HCT116 (cell line): ENCODE measurements at regions not wholly inside any gene's neighbourhood (a gene's known extent, or its start where the extent isn't known, plus 50 kb on each side); places are given as distances from the start of the nearest gene placed in this dataset.

Experiments used
- ATAC-seq: fragments of 200-7000 bp; cut with Tn5 transposase; 2 replicates; pipeline ENCODE4 v1.9.1; 2020; ENCODE audit warnings: mild to moderate bottlenecking, moderate library complexity
- BruUV-seq: library from RNA; stranded (reverse); fragments of 400-500 nt; replicated peaks from 2 replicates; lab custom pipeline; 2021; lab: Mats Ljungman, UMichigan
- CTCF ChIA-PET: fragments of 300-600 bp; sonication (Branson Sonifier 250); formaldehyde crosslinking; loops from one replicate; lab custom pipeline; 2021; ENCODE audit warnings: antibody characterized with exemption; lab: Charles Lee
- POLR2A ChIA-PET: fragments of 300-600, 350-600 bp; sonication (Branson Sonifier 250); formaldehyde crosslinking; loops from one replicate; lab custom pipeline; 2021; ENCODE audit warnings: antibody characterized with exemption; lab: Charles Lee
- RAD21 ChIA-PET, 2 experiments: fragments of 300-600 bp; sonication (Branson Sonifier 250); formaldehyde crosslinking; loops; one replicate each; lab custom pipeline; 2023; ENCODE audit warnings: low total read pairs in 2 of 2; ENCODE audit not compliant: uncharacterized antibody in 2 of 2, unreplicated experiment in 2 of 2, low non-redundant PET in 1 of 2; lab: Charles Lee
- DNase-seq: peaks from one replicate; pipeline ENCODE4 v3.0.0-alpha.2; 2010; ENCODE audit warnings: low read depth, low spot score
- H2AFZ ChIP-seq: fragments of 200-600 bp; shearing (Covaris generic), sonication (generic); 2 replicates; pipeline ENCODE4 v1.6.1; 2017; ENCODE audit warnings: low read depth, mixed run types, mixed read lengths, antibody characterized with exemption, low read length; ENCODE audit not compliant: poor library complexity, severe bottlenecking
- H3K27ac ChIP-seq: 2 replicates; pipeline ENCODE4 v1.5.1; 2012; ENCODE audit warnings: low read depth, low read length
- H3K27me3 ChIP-seq: fragments of 200-600 bp; sonication (generic); 2 replicates; pipeline ENCODE4 v1.6.1; 2016; ENCODE audit warnings: mixed run types, low read length, mixed read lengths; ENCODE audit not compliant: insufficient read depth
- H3K36me3 ChIP-seq, 2 experiments: fragments of 200-500 bp in 1 of 2; fragments of 200-600 bp in 1 of 2; sonication (Bioruptor generic) in 1 of 2; sonication (generic) in 1 of 2; 2 replicates each; pipeline versions ENCODE4 v1.5.1 to v1.6.1; 2014 to 2016; ENCODE audit warnings: low read length in 2 of 2, inconsistent platforms in 1 of 2, mixed read lengths in 1 of 2, mixed run types in 1 of 2; ENCODE audit not compliant: insufficient read depth in 2 of 2, control insufficient read depth in 1 of 2
- H3K4me1 ChIP-seq, 2 experiments: fragments of 200-600 bp in 1 of 2; sonication (generic) in 1 of 2; 2 replicates each; pipeline versions ENCODE4 v1.5.1 to v1.6.1; 2012 to 2017; ENCODE audit warnings: low read length in 2 of 2, inconsistent platforms in 1 of 2, mild to moderate bottlenecking in 1 of 2, mixed read lengths in 1 of 2, mixed run types in 1 of 2, moderate library complexity in 1 of 2; ENCODE audit not compliant: insufficient read depth in 2 of 2, control insufficient read depth in 1 of 2
- H3K4me2 ChIP-seq: fragments of 200-600 bp; sonication (generic); 2 replicates; pipeline ENCODE4 v1.6.1; 2017; ENCODE audit warnings: mixed run types, low read length, mixed read lengths
- H3K4me3 ChIP-seq, 2 experiments: fragments of 200-600 bp in 1 of 2; sonication (generic) in 1 of 2; replicated peaks in 1 of 2; 2 replicates each; pipeline ENCODE4 v1.5.1; 2011 to 2016; ENCODE audit warnings: low read length in 2 of 2, control low read depth in 1 of 2, low read depth in 1 of 2, mild to moderate bottlenecking in 1 of 2, mixed read lengths in 1 of 2, mixed run types in 1 of 2
- H3K79me2 ChIP-seq: fragments of 200-600 bp; sonication (generic); 2 replicates; pipeline ENCODE4 v1.6.1; 2017; ENCODE audit warnings: mild to moderate bottlenecking, mixed run types, low read length, moderate library complexity, mixed read lengths; ENCODE audit not compliant: insufficient read depth
- H3K9ac ChIP-seq: fragments of 200-600 bp; sonication (generic); 2 replicates; pipeline ENCODE4 v1.6.1; 2016; ENCODE audit warnings: low read length, mixed read lengths
- H3K9me2 ChIP-seq: fragments of 200-600 bp; sonication (generic), shearing (Covaris generic); 2 replicates; pipeline ENCODE4 v1.6.1; 2017; ENCODE audit warnings: mixed run types, mild to moderate bottlenecking, moderate library complexity; ENCODE audit not compliant: insufficient read depth
- H3K9me3 ChIP-seq, 2 experiments: fragments of 200-500 bp in 1 of 2; fragments of 200-600 bp in 1 of 2; sonication (Bioruptor generic) in 1 of 2; sonication (generic) in 1 of 2; 2 replicates each; pipeline ENCODE4 v1.6.1; 2014 to 2017; ENCODE audit warnings: low read length in 2 of 2, mixed read lengths in 2 of 2, inconsistent platforms in 1 of 2, low read depth in 1 of 2, mild to moderate bottlenecking in 1 of 2, mixed run types in 1 of 2, moderate library complexity in 1 of 2; ENCODE audit not compliant: control insufficient read depth in 1 of 2, insufficient read depth in 1 of 2
- H4K20me1 ChIP-seq: fragments of 200-600 bp; sonication (generic), shearing (Covaris generic); 2 replicates; pipeline ENCODE4 v1.6.1; 2017; ENCODE audit warnings: mixed run types, mild to moderate bottlenecking, moderate library complexity; ENCODE audit not compliant: insufficient read depth
- CBX3 ChIP-seq: IDR thresholded peaks from 2 replicates; pipeline ENCODE4 v1.6.1; 2012; ENCODE audit warnings: low read depth
- CEBPB ChIP-seq: IDR thresholded peaks from 2 replicates; pipeline ENCODE4 v1.6.1; 2012; ENCODE audit warnings: low read depth
- EGR1 ChIP-seq: IDR thresholded peaks from 2 replicates; pipeline ENCODE4 v1.6.1; 2012; ENCODE audit warnings: low read depth
- EZH2 ChIP-seq: fragments of 200-600 bp; sonication (generic); IDR thresholded peaks from 2 replicates; pipeline ENCODE4 v1.6.1; 2017; ENCODE audit warnings: antibody characterized with exemption, mixed run types
- EZH2phosphoT487 ChIP-seq: fragments of 200-600 bp; IDR thresholded peaks from 2 replicates; pipeline ENCODE4 v1.6.1; 2018; ENCODE audit warnings: antibody characterized with exemption, borderline replicate concordance
- JUND ChIP-seq: IDR thresholded peaks from 2 replicates; pipeline ENCODE4 v1.6.1; 2012
- MAX ChIP-seq: IDR thresholded peaks from 2 replicates; pipeline ENCODE4 v1.6.1; 2012
- POLR2A ChIP-seq: IDR thresholded peaks from 2 replicates; pipeline ENCODE4 v1.7.0; 2011; ENCODE audit warnings: borderline replicate concordance; ENCODE audit not compliant: insufficient read depth, insufficient read length; ENCODE audit errors: extremely low read depth
- RAD21 ChIP-seq: IDR thresholded peaks from 2 replicates; pipeline ENCODE4 v1.6.1; 2012; ENCODE audit warnings: low read depth, mild to moderate bottlenecking
- SIN3A ChIP-seq: IDR thresholded peaks from 2 replicates; pipeline ENCODE4 v1.6.1; 2012; ENCODE audit warnings: low read depth
- SP1 ChIP-seq: IDR thresholded peaks from 2 replicates; pipeline ENCODE4 v1.6.1; 2012; ENCODE audit warnings: low read depth
- TCF7L2 ChIP-seq: IDR thresholded peaks from 2 replicates; pipeline ENCODE4 v1.7.0; 2011; ENCODE audit warnings: borderline replicate concordance, inconsistent platforms; ENCODE audit not compliant: insufficient read depth, insufficient read length; ENCODE audit errors: extremely low read depth
- YY1 ChIP-seq: IDR thresholded peaks from 2 replicates; pipeline ENCODE4 v1.6.1; 2011; ENCODE audit warnings: low read length, low read depth, moderate library complexity, mild to moderate bottlenecking; ENCODE audit not compliant: insufficient replicate concordance; ENCODE audit errors: extremely low read depth
- ZFX ChIP-seq: fragments of 450-650 bp; IDR thresholded peaks from 2 replicates; pipeline ENCODE4 v1.6.1; 2017
- ZNF274 ChIP-seq: fragments of 200-500 bp; sonication (Bioruptor generic); IDR thresholded peaks from 2 replicates; pipeline ENCODE4 v1.6.1; 2014; ENCODE audit warnings: mild to moderate bottlenecking, low read depth, low read length, inconsistent platforms
- intact Hi-C: fragments of 100-400 bp; cut with micrococcal nuclease; formaldehyde crosslinking; loops from 2 replicates; pipeline ENCODE4 v1.10.0; 2022
- TF ChIP-seq, protein P1 (sequence below): IDR thresholded peaks from 2 replicates; pipeline ENCODE4 v1.6.1; 2011; ENCODE audit warnings: mild to moderate bottlenecking, low read length, moderate library complexity; ENCODE audit not compliant: insufficient replicate concordance; ENCODE audit errors: extremely low read depth
- TF ChIP-seq, protein P2 (sequence below), 3 experiments: fragments of 200-600 bp in 1 of 3; sonication (generic) in 1 of 3; IDR thresholded peaks in 2 of 3; conservative IDR thresholded peaks in 1 of 3; 2 replicates each; pipeline ENCODE4 v1.5.1; 2012 to 2017; ENCODE audit warnings: low read depth in 2 of 3, low read length in 2 of 3, antibody characterized with exemption in 1 of 3, borderline replicate concordance in 1 of 3, control low read depth in 1 of 3, mild to moderate bottlenecking in 1 of 3, mixed read lengths in 1 of 3, mixed run types in 1 of 3, moderate library complexity in 1 of 3; ENCODE audit not compliant: insufficient read depth in 1 of 3
- TF ChIP-seq, protein P3 (sequence below): IDR thresholded peaks from 2 replicates; pipeline ENCODE4 v1.6.1; 2012

DNA sequence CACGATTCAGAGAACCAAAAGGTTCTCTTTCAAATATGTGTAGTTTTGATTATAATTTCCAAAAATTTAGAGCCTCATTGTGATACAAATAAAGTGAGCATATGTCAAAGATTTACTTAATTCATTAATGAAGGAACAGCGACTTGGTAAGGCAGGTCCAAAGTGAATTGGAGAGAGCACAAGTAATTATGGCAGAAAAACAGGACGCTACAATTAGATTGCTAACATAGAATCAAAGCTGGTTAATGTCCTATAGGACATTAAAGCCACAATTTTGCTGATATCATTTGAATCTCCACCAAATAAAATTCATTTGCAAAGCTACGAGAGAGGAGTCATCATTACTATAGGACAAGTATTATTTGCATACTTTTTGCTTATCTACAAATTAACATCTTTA lies 164.2 kb downstream of the CCER1 start:
- ChIA-PET POLR2A (no interaction called here), CTCF (no interaction called here), RAD21 (no interaction called here)
- H3K4me1 ChIP-seq = no peaks in the 10 kb centered on the region
- DNase-seq (no peak), ATAC-seq (no peak)
- H3K9me2 ChIP-seq = no peaks in the 10 kb centered on the region
- no peak overlapping the region for H2AFZ ChIP-seq
- no peaks in the 10 kb centered on the region for H3K9me3 ChIP-seq
- TF ChIP-seq JUND (no peak), EZH2phosphoT487 (no peak), MAX (no peak), RAD21 (no peak), ZFX (no peak), TCF7L2 (no peak), SIN3A (no peak), EZH2 (no peak), CEBPB (no peak), POLR2A (no peak), EGR1 (no peak), YY1 (no peak), CBX3 (no peak), ZNF274 (no peak), SP1 (no peak)
- TF ChIP-seq, protein P1, sequence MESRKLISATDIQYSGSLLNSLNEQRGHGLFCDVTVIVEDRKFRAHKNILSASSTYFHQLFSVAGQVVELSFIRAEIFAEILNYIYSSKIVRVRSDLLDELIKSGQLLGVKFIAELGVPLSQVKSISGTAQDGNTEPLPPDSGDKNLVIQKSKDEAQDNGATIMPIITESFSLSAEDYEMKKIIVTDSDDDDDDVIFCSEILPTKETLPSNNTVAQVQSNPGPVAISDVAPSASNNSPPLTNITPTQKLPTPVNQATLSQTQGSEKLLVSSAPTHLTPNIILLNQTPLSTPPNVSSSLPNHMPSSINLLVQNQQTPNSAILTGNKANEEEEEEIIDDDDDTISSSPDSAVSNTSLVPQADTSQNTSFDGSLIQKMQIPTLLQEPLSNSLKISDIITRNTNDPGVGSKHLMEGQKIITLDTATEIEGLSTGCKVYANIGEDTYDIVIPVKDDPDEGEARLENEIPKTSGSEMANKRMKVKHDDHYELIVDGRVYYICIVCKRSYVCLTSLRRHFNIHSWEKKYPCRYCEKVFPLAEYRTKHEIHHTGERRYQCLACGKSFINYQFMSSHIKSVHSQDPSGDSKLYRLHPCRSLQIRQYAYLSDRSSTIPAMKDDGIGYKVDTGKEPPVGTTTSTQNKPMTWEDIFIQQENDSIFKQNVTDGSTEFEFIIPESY = no peak
- TF ChIP-seq, protein P2, sequence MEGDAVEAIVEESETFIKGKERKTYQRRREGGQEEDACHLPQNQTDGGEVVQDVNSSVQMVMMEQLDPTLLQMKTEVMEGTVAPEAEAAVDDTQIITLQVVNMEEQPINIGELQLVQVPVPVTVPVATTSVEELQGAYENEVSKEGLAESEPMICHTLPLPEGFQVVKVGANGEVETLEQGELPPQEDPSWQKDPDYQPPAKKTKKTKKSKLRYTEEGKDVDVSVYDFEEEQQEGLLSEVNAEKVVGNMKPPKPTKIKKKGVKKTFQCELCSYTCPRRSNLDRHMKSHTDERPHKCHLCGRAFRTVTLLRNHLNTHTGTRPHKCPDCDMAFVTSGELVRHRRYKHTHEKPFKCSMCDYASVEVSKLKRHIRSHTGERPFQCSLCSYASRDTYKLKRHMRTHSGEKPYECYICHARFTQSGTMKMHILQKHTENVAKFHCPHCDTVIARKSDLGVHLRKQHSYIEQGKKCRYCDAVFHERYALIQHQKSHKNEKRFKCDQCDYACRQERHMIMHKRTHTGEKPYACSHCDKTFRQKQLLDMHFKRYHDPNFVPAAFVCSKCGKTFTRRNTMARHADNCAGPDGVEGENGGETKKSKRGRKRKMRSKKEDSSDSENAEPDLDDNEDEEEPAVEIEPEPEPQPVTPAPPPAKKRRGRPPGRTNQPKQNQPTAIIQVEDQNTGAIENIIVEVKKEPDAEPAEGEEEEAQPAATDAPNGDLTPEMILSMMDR (IDR thresholded peaks at IDR 0.05 in 2 of 3, conservative IDR thresholded peaks at IDR 0.05 in 1 of 3; ENCODE audit: borderline replicate concordance in 1 of 3, insufficient read depth in 1 of 3, low read depth in 2 of 3, low read length in 2 of 3) = no peak
- TF ChIP-seq, protein P3, sequence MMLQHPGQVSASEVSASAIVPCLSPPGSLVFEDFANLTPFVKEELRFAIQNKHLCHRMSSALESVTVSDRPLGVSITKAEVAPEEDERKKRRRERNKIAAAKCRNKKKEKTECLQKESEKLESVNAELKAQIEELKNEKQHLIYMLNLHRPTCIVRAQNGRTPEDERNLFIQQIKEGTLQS = no peak
- H3K36me3 ChIP-seq = no peaks in the 10 kb centered on the region
- no peak overlapping the region for H3K4me3 ChIP-seq
- H3K79me2 ChIP-seq = no peaks in the 10 kb centered on the region
- no peaks in the 10 kb centered on the region for H3K27me3 ChIP-seq
- H4K20me1 ChIP-seq = no peaks in the 10 kb centered on the region
- BruUV-seq = no TSS peak
- intact Hi-C loops = no loop called here
- H3K27ac ChIP-seq = no peak overlapping the region
- no peak overlapping the region for H3K9ac ChIP-seq
- no peak overlapping the region for H3K4me2 ChIP-seq
